ENCODE measurements at regions not wholly inside any gene's neighbourhood (a gene's known extent, or its start where the extent isn't known, plus 50 kb on each side); places are given as distances from the start of the nearest gene placed in this dataset.

DNA sequence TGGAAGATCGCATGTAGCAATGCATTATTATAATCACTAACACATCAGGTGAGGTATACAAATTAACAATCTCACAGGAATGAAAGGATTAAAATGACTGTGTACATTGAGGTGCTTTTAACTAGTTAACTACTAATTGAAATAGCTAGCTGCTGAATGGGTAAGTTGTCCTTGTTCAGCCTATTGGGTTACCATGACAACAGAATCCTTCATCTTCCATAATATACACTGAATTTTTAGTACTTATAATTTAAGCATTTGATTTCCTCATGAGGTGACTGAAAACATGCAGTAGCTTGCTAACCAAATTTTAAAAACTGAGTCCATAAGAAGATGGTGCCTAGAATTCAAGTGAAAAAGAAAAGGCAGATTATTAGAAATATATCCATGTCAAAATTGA is 347.9 kb downstream of the FAT3 start:
- TF ChIP-seq EZH2 (IDR thresholded peaks at IDR 0.05) = no peak
- no peak for TF ChIP-seq POLR2AphosphoS5 (IDR thresholded peaks at IDR 0.05; ENCODE audit: borderline replicate concordance, low read depth, low read length)
- TF ChIP-seq FOXP2 (optimal IDR thresholded peaks at IDR 0.05; ENCODE audit: control extremely low read depth, extremely low read length, insufficient read depth) = no peak

Measured in SK-N-MC (cell line).